Upper lobe of left lung (tissue), 6 donors: ENCODE measurements at regions not wholly inside any gene's neighbourhood (a gene's known extent, or its start where the extent isn't known, plus 50 kb on each side); places are given as distances from the start of the nearest gene placed in this dataset.

Experiments
- ATAC-seq, 2 donors: fragments of 200-7000 bp; cut with Tn5 transposase; one replicate each; pipeline ENCODE4 v1.9.1; 2022; ENCODE audit warnings: mild to moderate bottlenecking in 2 of 2, moderate library complexity in 2 of 2; ENCODE audit not compliant: low FRiP score in 2 of 2
- DNase-seq, 2 donors: peaks; one replicate each; pipeline ENCODE4 v3.0.0-alpha.2; 2019 to 2020
- H3K27ac ChIP-seq, 4 donors: fragments of 200-600 bp; sonication (generic); one replicate each; pipeline ENCODE4 v1.5.1; 2016 to 2019
- H3K27me3 ChIP-seq, 4 donors: fragments of 200-600 bp; sonication (generic); one replicate each; pipeline ENCODE4 v1.5.1; 2017 to 2019
- H3K36me3 ChIP-seq, 4 donors: fragments of 200-600 bp; sonication (generic); one replicate each; pipeline ENCODE4 v1.5.1; 2016 to 2019
- H3K4me1 ChIP-seq, 4 donors: fragments of 200-600 bp; sonication (generic); one replicate each; pipeline ENCODE4 v1.5.1; 2018 to 2019
- H3K4me3 ChIP-seq, 4 donors: fragments of 200-600 bp; sonication (generic); one replicate each; pipeline ENCODE4 v1.5.1; 2017 to 2019; ENCODE audit warnings: mild to moderate bottlenecking in 2 of 4, moderate library complexity in 1 of 4
- H3K9me3 ChIP-seq, 4 donors: fragments of 200-600 bp; sonication (generic); one replicate each; pipeline ENCODE4 v1.5.1; 2018 to 2019
- CTCF ChIP-seq, 6 experiments: fragments of 450-650 bp in 4 of 6; fragments of 200-600 bp in 2 of 6; sonication (generic) in 2 of 6; IDR thresholded peaks; one replicate each; pipeline ENCODE4 v1.5.1; 2016 to 2019; ENCODE audit warnings: antibody characterized with exemption in 6 of 6
- EP300 ChIP-seq, 4 donors: sonication (generic); formaldehyde crosslinking; IDR thresholded peaks; one replicate each; pipeline ENCODE4 v1.5.1; 2017; ENCODE audit warnings: antibody characterized with exemption in 4 of 4, control low read depth in 2 of 4
- POLR2A ChIP-seq, 4 donors: fragments of 450-650 bp; IDR thresholded peaks; one replicate each; pipeline ENCODE4 v1.5.1; 2016 to 2017; ENCODE audit warnings: antibody characterized with exemption in 4 of 4, mild to moderate bottlenecking in 2 of 4
- POLR2AphosphoS5 ChIP-seq, 2 donors: sonication (generic); formaldehyde crosslinking; IDR thresholded peaks; one replicate each; pipeline ENCODE4 v1.5.1; 2017; ENCODE audit warnings: antibody characterized with exemption in 2 of 2
- WGBS, 2 donors: methylation state at CpG; one replicate each; pipeline ENCODE4 v1.1.5; 2017 to 2018; 5-methylcytosine and 5-hydroxymethylcytosine counted together
- donor health status: DM: no; HTN: no; CAD: no; lungs with moderate emphysema.
- donor health status: DM: no; HTN: yes; CAD: no; lungs with severe emphysema.

DNA sequence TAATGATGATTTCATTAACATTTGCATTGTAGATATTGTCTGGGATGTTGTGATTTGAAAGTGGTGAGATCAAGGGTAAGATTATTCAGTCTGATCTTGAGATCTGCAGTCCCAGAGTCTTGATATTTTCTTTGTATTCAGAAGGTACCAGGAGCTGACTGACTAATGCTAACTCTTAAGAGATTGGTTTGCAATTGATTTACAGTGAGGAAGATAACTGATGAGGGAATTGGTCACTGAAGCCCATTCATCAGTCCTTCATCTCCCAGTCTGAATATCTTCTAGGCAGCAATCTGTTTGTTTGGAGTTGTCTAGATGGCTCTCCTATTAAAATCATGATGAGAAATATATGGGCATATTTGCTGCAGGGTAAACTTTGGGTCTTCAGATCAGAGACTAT lies 473.7 kb downstream of the ARL4A start:
- DNase-seq (no peak), ATAC-seq (no peak)
- H3K27me3 ChIP-seq = no peaks in the 10 kb centered on the region
- H3K4me3 ChIP-seq = no peak overlapping the region
- no peaks in the 10 kb centered on the region for H3K4me1 ChIP-seq
- TF ChIP-seq EP300 (IDR thresholded peaks at IDR 0.05) = no peak
- TF ChIP-seq POLR2A (IDR thresholded peaks at IDR 0.05) = no peak
- no peak for TF ChIP-seq POLR2AphosphoS5 (IDR thresholded peaks at IDR 0.05)
- no peak for TF ChIP-seq CTCF (IDR thresholded peaks at IDR 0.05)
- H3K27ac ChIP-seq = no peak overlapping the region
- H3K36me3 ChIP-seq = no peaks in the 10 kb centered on the region
- H3K9me3 ChIP-seq = no peaks in the 10 kb centered on the region

- ATAC-seq (no peak), DNase-seq (no peak)
- H3K4me3 ChIP-seq = no peak overlapping the region
- no peaks in the 10 kb centered on the region for H3K27me3 ChIP-seq
- no peaks in the 10 kb centered on the region for H3K4me1 ChIP-seq
- 37 to 51% methylated on average over 4 of the region's 4 CpGs for WGBS, 2 donors
- H3K9me3 ChIP-seq = no peaks in the 10 kb centered on the region
- H3K27ac ChIP-seq = no peak overlapping the region
- TF ChIP-seq POLR2AphosphoS5 (IDR thresholded peaks at IDR 0.05) (no peak), POLR2A (IDR thresholded peaks at IDR 0.05) (no peak), CTCF (IDR thresholded peaks at IDR 0.05) (no peak), EP300 (IDR thresholded peaks at IDR 0.05) (no peak)
- H3K36me3 ChIP-seq = no peaks in the 10 kb centered on the region
Observed at GRCh38 chr7:13165854-13166253, 478.4 kb downstream of the ARL4A start.

- H3K4me3 ChIP-seq = no peak overlapping the region
- ATAC-seq (no peak), DNase-seq (no peak)
- H3K4me1 ChIP-seq = no peaks in the 10 kb centered on the region
- TF ChIP-seq POLR2AphosphoS5 (IDR thresholded peaks at IDR 0.05) (no peak), CTCF (IDR thresholded peaks at IDR 0.05) (no peak), EP300 (IDR thresholded peaks at IDR 0.05) (no peak), POLR2A (IDR thresholded peaks at IDR 0.05) (no peak)
- H3K27ac ChIP-seq = no peak overlapping the region
- H3K27me3 ChIP-seq = no peaks in the 10 kb centered on the region
- H3K36me3 ChIP-seq = no peaks in the 10 kb centered on the region
- WGBS, 2 donors = 83 to 87% methylated on average over 1 of the region's 1 CpG
- no peaks in the 10 kb centered on the region for H3K9me3 ChIP-seq
Observed at GRCh38 chr7:13166801-13167200, 479.4 kb downstream of the ARL4A start.

DNA sequence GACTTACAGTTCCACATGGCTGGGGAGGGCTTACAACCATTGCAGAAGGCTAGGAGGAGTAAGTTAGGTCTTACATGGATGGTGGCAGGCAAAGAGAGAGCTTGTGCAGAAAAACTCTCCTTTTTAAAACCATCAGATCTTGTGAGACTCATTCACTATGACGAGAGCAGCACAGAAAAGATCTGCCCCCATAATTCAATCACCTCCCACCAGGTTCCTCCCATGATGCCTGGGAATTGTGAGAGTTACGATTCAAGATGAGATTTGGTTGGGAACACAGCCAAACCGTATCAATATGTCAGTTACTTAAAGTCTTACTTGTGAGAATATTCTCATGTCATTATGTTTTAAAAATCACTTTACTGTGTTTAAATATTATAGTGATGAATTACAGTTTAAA lies 481.9 kb downstream of the ARL4A start:
- TF ChIP-seq EP300 (IDR thresholded peaks at IDR 0.05) = no peak
- TF ChIP-seq CTCF (IDR thresholded peaks at IDR 0.05) = no peak
- TF ChIP-seq POLR2A (IDR thresholded peaks at IDR 0.05) = no peak
- TF ChIP-seq POLR2AphosphoS5 (IDR thresholded peaks at IDR 0.05) = no peak
- DNase-seq (no peak), ATAC-seq (no peak)
- no peaks in the 10 kb centered on the region for H3K27me3 ChIP-seq
- no peaks in the 10 kb centered on the region for H3K36me3 ChIP-seq
- H3K4me3 ChIP-seq = no peak overlapping the region
- 75 to 78% methylated on average over 3 of the region's 3 CpGs for WGBS, 2 donors
- H3K4me1 ChIP-seq = no peaks in the 10 kb centered on the region
- H3K27ac ChIP-seq = no peak overlapping the region
- H3K9me3 ChIP-seq = no peaks in the 10 kb centered on the region

DNA sequence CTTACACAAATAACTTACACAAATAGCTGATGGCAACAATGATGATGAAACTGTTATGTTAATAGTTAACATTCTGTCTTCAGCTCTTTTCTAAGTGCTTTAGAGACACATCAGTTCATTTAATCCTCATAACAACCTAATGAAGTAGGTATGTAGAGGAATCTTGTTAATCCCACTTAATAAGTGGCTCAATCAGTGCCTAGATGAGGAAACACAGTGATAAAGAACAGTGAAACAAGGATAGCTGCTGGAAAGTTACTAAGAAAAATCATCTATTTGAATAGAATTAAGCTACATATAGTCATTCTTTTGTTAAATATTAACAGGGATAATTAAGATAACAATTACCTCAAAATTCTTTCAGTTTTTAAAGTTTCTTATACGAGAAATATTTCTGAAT lies 487.6 kb downstream of the ARL4A start:
- Histone ChIP-seq H3K36me3 (no peaks in the 10 kb centered on the region), H3K27me3 (no peaks in the 10 kb centered on the region), H3K4me3 (no peak overlapping the region), H3K9me3 (no peaks in the 10 kb centered on the region), H3K4me1 (no peaks in the 10 kb centered on the region), H3K27ac (no peak overlapping the region)
- TF ChIP-seq CTCF (IDR thresholded peaks at IDR 0.05) (no peak), EP300 (IDR thresholded peaks at IDR 0.05) (no peak), POLR2A (IDR thresholded peaks at IDR 0.05) (no peak)
- 47 to 68% methylated on average over 1 of the region's 1 CpG for WGBS, 2 donors
- ATAC-seq (no peak), DNase-seq (no peak)
